PC-3 (cell line): ENCODE measurements at regions not wholly inside any gene's neighbourhood (a gene's known extent, or its start where the extent isn't known, plus 50 kb on each side); places are given as distances from the start of the nearest gene placed in this dataset.

Experiments
- ATAC-seq: fragments of 200-7000 bp; cut with Tn5 transposase; 2 replicates; pipeline ENCODE4 v1.9.1; 2020; ENCODE audit warnings: mild to moderate bottlenecking, moderate library complexity
- BruUV-seq: library from RNA; stranded (reverse); fragments of 400-500 nt; replicated peaks from 2 replicates; lab custom pipeline; 2021; lab: Mats Ljungman, UMichigan
- CTCF ChIA-PET: fragments of 300-600 bp; sonication (Branson Sonifier 250); formaldehyde crosslinking; loops from one replicate; lab custom pipeline; 2022; ENCODE audit warnings: antibody characterized with exemption; lab: Charles Lee
- POLR2A ChIA-PET: fragments of 300-600 bp; sonication (Branson Sonifier 250); formaldehyde crosslinking; loops from one replicate; lab custom pipeline; 2022; ENCODE audit warnings: antibody characterized with exemption; ENCODE audit not compliant: unreplicated experiment; lab: Charles Lee
- DNase-seq: peaks from one replicate; pipeline ENCODE4 v3.0.0-alpha.2; 2015
- H2AFZ ChIP-seq: fragments of 300-600 bp; sonication (generic); 2 replicates; pipeline ENCODE4 v1.6.0; 2016; ENCODE audit warnings: antibody characterized with exemption, low read length
- H3F3A ChIP-seq: fragments of 300-600 bp; sonication (generic); one replicate; pipeline ENCODE4 v1.6.0; 2017; ENCODE audit warnings: antibody characterized with exemption, low read length, control low read depth, mild to moderate bottlenecking; ENCODE audit not compliant: unreplicated experiment
- H3K27ac ChIP-seq: fragments of 300-600 bp; sonication (generic); 2 replicates; pipeline ENCODE4 v1.5.1; 2016; ENCODE audit warnings: mild to moderate bottlenecking, low read length
- H3K27me3 ChIP-seq: fragments of 300-600 bp; sonication (generic); 2 replicates; pipeline ENCODE4 v1.6.1; 2016; ENCODE audit warnings: low read length, mixed read lengths
- H3K36me3 ChIP-seq: fragments of 300-600 bp; sonication (generic); 2 replicates; pipeline ENCODE4 v1.6.1; 2016; ENCODE audit warnings: low read depth, mixed run types, low read length, mixed read lengths
- H3K4me1 ChIP-seq: fragments of 300-600 bp; sonication (generic); 2 replicates; pipeline ENCODE4 v1.5.1; 2016; ENCODE audit warnings: low read length; ENCODE audit not compliant: insufficient read depth
- H3K4me2 ChIP-seq: fragments of 300-600 bp; sonication (generic); 2 replicates; pipeline ENCODE4 v1.6.0; 2016; ENCODE audit warnings: low read length
- H3K4me3 ChIP-seq: fragments of 300-600 bp; sonication (generic); 2 replicates; pipeline ENCODE4 v1.5.1; 2016; ENCODE audit warnings: mild to moderate bottlenecking, low read length, mixed read lengths
- H3K79me2 ChIP-seq: fragments of 300-600 bp; sonication (generic); 2 replicates; pipeline ENCODE4 v1.6.1; 2017; ENCODE audit warnings: low read length, mixed read lengths
- H3K9ac ChIP-seq: fragments of 300-600 bp; sonication (generic); 2 replicates; pipeline ENCODE4 v1.6.0; 2016; ENCODE audit warnings: mild to moderate bottlenecking, low read length
- H3K9me2 ChIP-seq: fragments of 300-600 bp; sonication (generic); replicated peaks from 2 replicates; pipeline ENCODE4 v1.6.1; 2016; ENCODE audit warnings: mixed run types, low read length, mixed read lengths
- H3K9me3 ChIP-seq: fragments of 300-600 bp; sonication (generic); 2 replicates; pipeline ENCODE4 v1.6.1; 2016; ENCODE audit warnings: low read length, mixed read lengths
- H4K20me1 ChIP-seq: fragments of 300-600 bp; sonication (generic); 2 replicates; pipeline ENCODE4 v1.6.1; 2016; ENCODE audit warnings: low read length, mixed read lengths
- CTCF ChIP-seq: fragments of 300-600 bp; sonication (generic); conservative IDR thresholded peaks from 2 replicates; pipeline ENCODE4 v1.5.1; 2017; ENCODE audit warnings: antibody characterized with exemption, low read depth, mild to moderate bottlenecking, low read length
- EZH2 ChIP-seq: fragments of 300-600 bp; sonication (generic); IDR thresholded peaks from one replicate; pipeline ENCODE4 v1.6.1; 2017; ENCODE audit warnings: antibody characterized with exemption, mild to moderate bottlenecking, low read length; ENCODE audit not compliant: unreplicated experiment
- EZH2phosphoT487 ChIP-seq: fragments of 300-600 bp; sonication (generic); IDR thresholded peaks from 2 replicates; pipeline ENCODE4 v1.6.1; 2018; ENCODE audit warnings: mild to moderate bottlenecking, antibody characterized with exemption, low read length, borderline replicate concordance
- intact Hi-C: fragments of 100-400 bp; cut with micrococcal nuclease; formaldehyde crosslinking; loops from 2 replicates; pipeline ENCODE4 v1.9.0; 2023

GRCh38 chr13:80215368-80215767 lies 125.6 kb downstream of the SPRY2 start:
- Histone ChIP-seq H3K27me3 (no peaks in the 10 kb centered on the region), H2AFZ (peak overlapping the region; percentile 27; the same call in 1 of the 2 replicates), H3K4me2 (no peak overlapping the region), H3K9me3 (no peaks in the 10 kb centered on the region), H3K36me3 (no peaks in the 10 kb centered on the region), H3K9ac (no peak overlapping the region), H3K27ac (no peak overlapping the region), H3F3A (no peaks in the 10 kb centered on the region), H3K79me2 (no peaks in the 10 kb centered on the region), H3K4me3 (no peak overlapping the region), H4K20me1 (no peaks in the 10 kb centered on the region), H3K9me2 (no peaks in the 10 kb centered on the region), H3K4me1 (peaks cover 13% of the 10 kb centered on the region)
- peak; percentile 47 for DNase-seq
- TF ChIP-seq CTCF (no peak), EZH2 (no peak), EZH2phosphoT487 (no peak)
- 0 out of 2 replicates have a peak, but pooled peaks have one; percentile 15 for ATAC-seq
- intact Hi-C loops: loop anchor here (5.0 kb wide), 1 partner anchor 183 kb away; no protein-coding TSS in a partner anchor
- POLR2A ChIA-PET: no interaction called here
- BruUV-seq: no TSS peak
- CTCF ChIA-PET: no interaction called here

GRCh38 chr13:80214521-80214991 lies 126.4 kb downstream of the SPRY2 start:
- Histone ChIP-seq H3K27me3 (no peaks in the 10 kb centered on the region), H3K4me3 (no peak overlapping the region), H3K9ac (no peak overlapping the region), H3K4me2 (no peak overlapping the region), H3K9me3 (no peaks in the 10 kb centered on the region), H3K4me1 (peaks cover 13% of the 10 kb centered on the region), H3K79me2 (no peaks in the 10 kb centered on the region), H2AFZ (no peak overlapping the region), H3K27ac (no peak overlapping the region), H3K36me3 (no peaks in the 10 kb centered on the region), H4K20me1 (no peaks in the 10 kb centered on the region), H3K9me2 (no peaks in the 10 kb centered on the region), H3F3A (no peaks in the 10 kb centered on the region)
- ATAC-seq (no peak), DNase-seq (no peak)
- intact Hi-C loops: no loop called here
- ChIA-PET POLR2A (no interaction called here), CTCF (no interaction called here)
- BruUV-seq: no TSS peak
- no peak for TF ChIP-seq CTCF
- no peak for TF ChIP-seq EZH2phosphoT487
- no peak for TF ChIP-seq EZH2

- intact Hi-C loops: no loop called here
- Histone ChIP-seq H3K36me3 (no peaks in the 10 kb centered on the region), H3K9me2 (no peaks in the 10 kb centered on the region), H3K79me2 (no peaks in the 10 kb centered on the region), H3K27ac (no peak overlapping the region), H4K20me1 (no peaks in the 10 kb centered on the region), H3F3A (no peaks in the 10 kb centered on the region), H3K27me3 (no peaks in the 10 kb centered on the region), H3K4me1 (peaks cover 13% of the 10 kb centered on the region), H3K9me3 (no peaks in the 10 kb centered on the region), H2AFZ (no peak overlapping the region), H3K9ac (no peak overlapping the region), H3K4me3 (no peak overlapping the region), H3K4me2 (no peak overlapping the region)
- DNase-seq (no peak), ATAC-seq (no peak)
- TF ChIP-seq EZH2: no peak
- TF ChIP-seq CTCF: no peak
- TF ChIP-seq EZH2phosphoT487: no peak
- ChIA-PET CTCF (no interaction called here), POLR2A (no interaction called here)
- no TSS peak for BruUV-seq
Measured at GRCh38 chr13:80214050-80214449, 126.9 kb downstream of the SPRY2 start.
